NCI-H774 (cell line): ENCODE measurements at regions not wholly inside any gene's neighbourhood (a gene's known extent, or its start where the extent isn't known, plus 50 kb on each side); places are given as distances from the start of the nearest gene placed in this dataset.

Source experiments
- DNase-seq: peaks from one replicate; lab custom pipeline; 2025; lab: John Stamatoyannopoulos, UW

- no peak for DNase-seq
Observed at GRCh38 chr11:121740902-121741301, 288.1 kb upstream of the SORL1-AS1 start.

GRCh38 chr11:121733858-121734257 is 281.1 kb upstream of the SORL1-AS1 start:
- DNase-seq, result no peak

- DNase-seq, result no peak
Observed at GRCh38 chr11:121727942-121728341, 275.2 kb upstream of the SORL1-AS1 start.

DNA sequence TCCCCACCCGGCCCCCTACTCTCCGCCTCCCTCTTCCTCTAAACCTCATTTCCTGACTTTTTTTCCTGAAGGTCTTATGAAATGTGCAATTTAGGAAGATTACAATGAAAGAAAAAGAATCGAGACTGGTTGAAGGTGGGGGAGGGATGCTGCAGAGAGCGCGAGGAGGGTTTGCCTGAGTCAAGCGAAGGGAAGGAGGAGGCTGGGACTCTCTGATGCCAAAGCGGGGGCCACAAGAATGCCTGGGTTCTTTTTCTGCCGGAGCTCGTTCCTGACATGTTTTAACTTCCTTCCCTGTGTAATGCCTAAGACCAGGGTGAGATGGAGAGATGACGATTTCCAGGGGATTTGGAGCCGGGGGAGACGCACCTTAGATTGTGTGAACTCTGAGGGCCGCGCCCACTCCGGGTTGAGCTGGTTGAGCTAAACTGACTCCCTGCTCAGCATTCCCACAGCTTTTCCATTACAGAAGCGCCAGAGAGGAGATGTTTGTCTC is 270.5 kb upstream of the SORL1-AS1 start:
- no peak for DNase-seq

- DNase-seq, result peak; percentile 81
Observed at GRCh38 chr11:121722431-121723245, 269.9 kb upstream of the SORL1-AS1 start.

DNA sequence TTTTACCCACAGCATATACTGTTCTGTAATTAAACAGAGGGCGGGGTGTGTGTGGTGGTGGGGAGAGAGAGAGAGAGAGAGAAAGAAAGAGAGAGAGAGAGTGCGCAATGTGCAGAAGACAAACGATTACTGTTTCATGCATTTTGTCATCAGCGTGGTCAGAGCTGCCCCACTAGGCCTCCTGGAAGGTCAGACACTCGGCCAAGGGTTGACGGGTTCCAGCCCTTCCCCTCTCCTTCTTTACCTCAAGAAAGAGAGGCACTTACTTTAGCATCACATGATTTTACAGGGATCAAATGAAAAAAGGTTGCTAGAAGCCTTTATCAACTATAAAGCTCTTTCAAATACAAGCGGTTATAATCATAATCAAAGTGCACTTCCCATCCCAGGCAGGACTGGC is 269.2 kb upstream of the SORL1-AS1 start:
- DNase-seq, result no peak

GRCh38 chr11:121721448-121721847 is 268.7 kb upstream of the SORL1-AS1 start:
- DNase-seq, result no peak

DNA sequence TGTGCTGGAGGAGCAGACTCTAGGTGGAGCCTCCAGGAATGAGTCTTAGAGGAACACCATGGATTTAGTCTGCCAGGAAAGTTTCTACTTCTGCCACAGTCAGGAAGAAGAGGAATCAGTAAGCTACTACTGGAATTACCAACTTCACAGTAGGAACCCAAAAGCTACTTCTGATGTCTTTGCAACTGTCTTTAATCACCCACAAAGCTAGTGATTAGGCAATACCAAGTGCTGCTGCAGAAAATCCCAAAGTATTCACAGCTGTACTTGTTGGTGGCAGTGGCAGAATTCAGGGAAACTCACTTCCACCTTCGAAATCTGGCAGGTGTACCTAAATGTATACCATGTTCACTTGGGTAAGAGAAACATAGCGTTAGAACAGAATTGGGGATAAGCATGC is 264.5 kb upstream of the SORL1-AS1 start:
- DNase-seq, result no peak

DNA sequence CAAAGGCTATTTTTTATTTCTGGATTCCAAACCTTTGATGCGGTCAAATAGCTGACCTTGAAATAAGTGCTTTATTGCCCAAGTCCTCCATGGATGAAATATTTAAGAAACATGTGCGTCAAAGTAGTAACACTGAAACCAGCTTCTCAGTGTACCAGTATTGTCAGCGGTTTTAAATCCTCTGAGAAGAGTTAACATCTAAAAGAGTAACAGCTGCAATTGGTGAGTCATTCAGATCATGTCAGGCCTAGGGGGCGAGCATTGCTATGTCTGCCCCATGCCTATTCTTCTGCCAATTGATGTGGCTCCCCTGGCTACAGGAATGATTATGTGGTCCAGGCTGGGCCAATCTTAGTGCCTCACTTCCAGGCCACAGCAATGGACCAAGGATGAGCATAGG is 263.3 kb upstream of the SORL1-AS1 start:
- no peak for DNase-seq

DNA sequence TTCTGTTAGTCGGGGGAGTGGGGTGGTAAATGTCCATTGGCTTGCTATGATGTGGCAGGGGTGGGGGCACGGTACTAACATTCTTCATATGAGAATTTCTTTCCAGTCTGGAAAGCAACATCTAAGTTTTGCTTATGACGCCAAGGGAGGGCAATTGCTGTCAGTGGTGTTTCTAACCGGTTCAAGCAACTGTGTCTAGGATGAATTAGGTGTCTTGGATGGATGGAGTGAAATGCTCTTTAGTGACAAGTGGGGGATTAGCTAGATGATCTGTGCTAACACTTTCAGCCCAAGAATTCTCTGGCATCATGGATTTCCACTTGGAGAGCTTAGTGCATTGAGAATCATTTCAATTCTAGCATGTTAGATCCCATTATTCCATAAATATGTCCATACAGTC is 262.6 kb upstream of the SORL1-AS1 start:
- no peak for DNase-seq

DNA sequence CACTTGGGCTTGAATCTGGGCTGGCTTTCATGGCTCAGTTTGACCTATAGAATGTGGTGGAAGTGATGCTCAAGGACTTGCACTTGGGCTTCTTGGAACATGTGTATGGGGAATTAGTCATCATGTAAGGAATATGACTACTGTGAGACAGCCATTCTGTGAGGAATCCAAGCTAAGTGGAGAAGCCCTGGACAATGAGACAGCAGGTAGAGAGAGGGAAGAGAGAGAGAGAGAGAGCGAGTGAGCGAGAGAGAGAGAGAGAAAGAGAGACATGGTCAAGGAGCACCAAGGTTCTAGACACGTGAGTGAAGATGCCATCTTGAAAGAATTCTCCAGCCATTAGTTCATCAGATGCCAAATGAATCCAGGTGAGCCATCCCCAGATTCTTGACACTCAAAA is 261.6 kb upstream of the SORL1-AS1 start:
- DNase-seq, result no peak

GRCh38 chr11:121711939-121712338 is 259.2 kb upstream of the SORL1-AS1 start:
- DNase-seq, result no peak

- DNase-seq, result no peak
Observed at GRCh38 chr11:121711236-121711635, 258.5 kb upstream of the SORL1-AS1 start.

- DNase-seq, result no peak
Observed at GRCh38 chr11:121706884-121707420, 254.2 kb upstream of the SORL1-AS1 start.

DNA sequence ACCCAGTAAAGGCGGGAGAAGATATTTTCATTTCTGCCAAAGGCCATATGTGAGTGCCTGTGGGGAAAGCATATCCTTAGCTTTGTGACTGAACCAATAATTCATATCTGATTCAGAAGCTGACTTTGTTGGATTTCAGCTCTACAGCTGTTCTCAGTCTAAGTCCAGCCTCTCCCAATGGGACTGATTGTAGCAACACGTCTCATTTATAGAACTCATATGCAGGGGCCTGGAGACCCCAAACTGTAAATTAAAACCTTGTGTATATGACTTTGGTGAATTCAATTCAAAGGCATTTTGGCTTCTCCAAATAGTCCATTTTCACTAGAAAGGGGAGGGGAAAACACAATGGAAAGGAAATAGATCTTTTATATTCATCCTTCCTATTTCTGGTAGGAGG is 250.4 kb upstream of the SORL1-AS1 start:
- DNase-seq, result no peak

DNA sequence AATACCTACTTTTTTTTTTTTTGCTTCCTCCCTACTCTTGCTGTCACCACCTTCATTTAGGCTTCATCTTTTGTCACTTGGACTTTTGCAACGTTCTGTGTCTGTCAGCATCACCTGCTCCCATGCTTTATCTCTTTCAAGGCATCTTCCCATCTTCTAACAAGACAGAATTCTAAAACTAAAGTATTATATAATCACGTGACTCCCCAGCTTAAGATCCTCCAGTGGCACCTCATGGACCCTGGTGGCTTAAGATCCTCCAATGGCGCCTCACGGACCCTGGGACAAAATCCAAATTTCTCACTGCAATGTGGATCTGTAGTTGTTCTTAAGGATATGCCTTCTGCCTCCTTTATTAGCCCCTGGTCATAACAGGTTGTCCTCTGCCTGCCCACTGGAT is 248.2 kb upstream of the SORL1-AS1 start:
- no peak for DNase-seq

GRCh38 chr11:121699801-121700200 is 247.0 kb upstream of the SORL1-AS1 start:
- DNase-seq, result no peak

DNA sequence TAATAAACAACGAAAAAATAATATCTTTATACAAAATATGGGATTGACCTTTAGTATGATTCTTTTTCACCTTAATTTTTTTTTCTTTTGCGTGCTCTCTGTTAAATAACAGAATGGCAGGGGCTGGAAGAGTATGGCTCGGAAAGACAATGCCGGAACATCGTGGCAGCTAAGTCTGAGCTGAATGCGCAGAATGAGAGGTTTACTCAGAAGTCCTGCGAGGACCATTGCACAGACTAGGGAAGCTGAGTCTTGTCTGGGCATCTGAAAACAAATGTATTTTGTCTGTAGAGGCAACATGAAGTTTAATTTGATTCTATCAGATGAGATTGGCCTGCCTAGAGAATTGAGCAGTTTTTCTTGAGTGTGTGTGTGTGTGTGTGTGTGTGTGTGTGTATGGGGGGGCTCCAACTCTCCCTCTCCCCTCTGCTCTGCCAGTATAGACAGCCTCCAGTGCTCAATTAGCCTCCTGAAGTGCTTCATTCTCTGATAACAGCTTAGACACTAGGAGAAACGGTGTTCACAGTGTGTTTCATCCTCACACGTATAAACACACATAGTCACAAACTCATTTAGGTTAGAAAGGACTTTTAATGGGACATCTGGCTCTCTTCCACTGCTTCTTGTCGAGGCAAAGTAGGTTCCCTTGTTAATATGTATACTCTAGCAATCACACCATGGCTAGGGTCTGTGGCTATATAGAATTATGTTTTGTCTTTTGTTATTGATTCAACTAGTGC is 244.3 kb upstream of the SORL1-AS1 start:
- no peak for DNase-seq

- DNase-seq, result no peak
Observed at GRCh38 chr11:121696177-121696871, 243.6 kb upstream of the SORL1-AS1 start.

- no peak for DNase-seq
Observed at GRCh38 chr11:121692236-121692635, 239.5 kb upstream of the SORL1-AS1 start.

GRCh38 chr11:121688860-121689614 is 236.3 kb upstream of the SORL1-AS1 start:
- DNase-seq, result no peak

DNA sequence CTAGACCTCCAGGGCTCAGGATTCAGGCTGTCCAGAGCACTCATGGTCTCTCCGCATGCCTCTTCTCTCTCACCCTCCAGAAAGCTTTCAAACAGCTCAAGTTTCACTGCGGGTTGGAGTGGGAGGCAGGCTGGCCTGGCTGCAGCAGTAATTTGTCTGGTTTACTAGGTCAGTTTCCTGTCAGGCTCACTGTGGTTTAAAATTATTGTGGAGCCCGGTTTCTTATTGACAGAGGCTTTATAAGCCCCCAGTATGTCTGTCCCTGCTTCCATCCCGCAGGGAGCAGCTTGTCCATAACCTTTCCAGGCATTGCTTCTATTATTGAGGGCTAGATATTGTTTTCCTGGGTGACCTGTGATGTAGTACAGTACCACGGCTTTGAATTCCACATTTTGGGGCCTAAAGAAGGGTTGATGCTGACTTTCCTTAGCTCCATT is 235.3 kb upstream of the SORL1-AS1 start:
- no peak for DNase-seq
